ENCODE measurements at regions not wholly inside any gene's neighbourhood (a gene's known extent, or its start where the extent isn't known, plus 50 kb on each side); places are given as distances from the start of the nearest gene placed in this dataset.

GRCh38 chr17:52648995-52649394, 490.5 kb upstream of the CA10 start:
- Histone ChIP-seq H3K9me2 (ENCODE audit: insufficient read depth) (peaks cover 9% of the 10 kb centered on the region; the same call in 1 of the 2 replicates), H3K27ac (ENCODE audit: low read depth) (no peak overlapping the region), H4K20me1 (replicated peaks; ENCODE audit: insufficient read depth) (no peaks in the 10 kb centered on the region), H3K4me3 (no peak overlapping the region), H3F3A (replicated peaks; ENCODE audit: low read depth) (no peaks in the 10 kb centered on the region), H3K36me3 (ENCODE audit: insufficient read depth) (no peaks in the 10 kb centered on the region), H3K79me2 (replicated peaks; ENCODE audit: insufficient read depth) (no peaks in the 10 kb centered on the region), H3K4me2 (no peak overlapping the region), H3K4me1 (ENCODE audit: insufficient read depth) (no peaks in the 10 kb centered on the region), H2AFZ (no peak overlapping the region), H3K27me3 (ENCODE audit: insufficient read depth) (no peaks in the 10 kb centered on the region)
- Mint-ChIP-seq H3K27ac (no peak overlapping the region), H3K27me3 (ENCODE audit: insufficient read depth, low read depth, poor library complexity) (no peaks in the 10 kb centered on the region), H3K4me1 (no peaks in the 10 kb centered on the region), H3K36me3 (ENCODE audit: low read depth) (no peaks in the 10 kb centered on the region), H3K9me3 (peaks cover 4% of the 10 kb centered on the region; the same call in 1 of the 3 replicates), H3K4me3 (no peak overlapping the region)
- TF ChIP-seq NANOG (IDR thresholded peaks at IDR 0.05; ENCODE audit: borderline replicate concordance) (no peak), ETS1 (IDR thresholded peaks at IDR 0.05) (no peak), CREB1 (CRISPR knock-in tag; IDR thresholded peaks at IDR 0.05; ENCODE audit: low read depth) (no peak), REST (IDR thresholded peaks at IDR 0.05; ENCODE audit: unreplicated experiment) (no peak), JUNB (IDR thresholded peaks at IDR 0.05; ENCODE audit: unreplicated experiment) (no peak), POLR2AphosphoS5 (IDR thresholded peaks at IDR 0.05; ENCODE audit: low read depth) (no peak), ZNF331 (CRISPR knock-in tag; IDR thresholded peaks at IDR 0.05; ENCODE audit: low read depth) (no peak), ZNF462 (CRISPR knock-in tag; IDR thresholded peaks at IDR 0.05) (no peak), ZNF114 (CRISPR knock-in tag; IDR thresholded peaks at IDR 0.05) (no peak), STAT1 (IDR thresholded peaks at IDR 0.05; ENCODE audit: unreplicated experiment) (no peak), CTCF (conservative IDR thresholded peaks at IDR 0.05; ENCODE audit: low read depth in 2 of 2) (no peak), EZH2 (IDR thresholded peaks at IDR 0.05; ENCODE audit: low read depth, unreplicated experiment) (no peak), EZH2phosphoT487 (IDR thresholded peaks at IDR 0.05; ENCODE audit: unreplicated experiment) (no peak)
- no peak for DNase-seq (ENCODE audit: low spot score)
- ATAC-seq = no peak

Data from GM23338 (cell line).